Naive thymus-derived CD4-positive, alpha-beta T cell (primary cell): ENCODE measurements at regions not wholly inside any gene's neighbourhood (a gene's known extent, or its start where the extent isn't known, plus 50 kb on each side); places are given as distances from the start of the nearest gene placed in this dataset.
"Not testable (repeated sequence)": the region's sequence is repeated elsewhere in the genome, so short reads cannot be mapped to it uniquely, and the experiment has no call there.

ENCODE experiments used
- ATAC-seq: fragments of 150-1000 bp; cut with Tn5 transposase; 2 replicates; pipeline ENCODE4 v1.10.0; 2021; ENCODE audit warnings: mild to moderate bottlenecking, moderate library complexity
- CTCF ChIA-PET: fragments of 350-600 bp; sonication (Branson Sonifier 250); formaldehyde crosslinking; loops from one replicate; lab custom pipeline; 2021; ENCODE audit warnings: antibody characterized with exemption; lab: Charles Lee
- POLR2A ChIA-PET: fragments of 350-600 bp; sonication (Branson Sonifier 250); formaldehyde crosslinking; loops from one replicate; lab custom pipeline; 2021; ENCODE audit warnings: antibody characterized with exemption, inconsistent platforms; lab: Charles Lee
- DNase-seq, 9 donors: peaks; one replicate each; pipeline versions ENCODE4 v3.0.0 to v3.0.0-alpha.2; 2020 to 2022; ENCODE audit warnings: mixed read lengths in 1 of 9
- H3K27ac ChIP-seq: one replicate; pipeline ENCODE4 v1.7.0; 2013; ENCODE audit warnings: mild to moderate bottlenecking, low read depth, low read length, moderate library complexity
- H3K27me3 ChIP-seq, 2 donors: one replicate each; pipeline ENCODE4 v1.7.0; 2013; ENCODE audit warnings: low read length in 2 of 2, mild to moderate bottlenecking in 2 of 2, moderate library complexity in 2 of 2; ENCODE audit not compliant: control insufficient read depth in 2 of 2, insufficient read depth in 2 of 2
- H3K36me3 ChIP-seq, 3 experiments: 1 replicate in 2 of 3; 2 replicates in 1 of 3; pipeline ENCODE4 v1.7.0; 2013; ENCODE audit warnings: low read length in 3 of 3, mild to moderate bottlenecking in 3 of 3, moderate library complexity in 1 of 3; ENCODE audit not compliant: insufficient read depth in 3 of 3, control insufficient read depth in 2 of 3
- H3K4me1 ChIP-seq, 2 donors: one replicate each; pipeline ENCODE4 v1.7.0; 2013; ENCODE audit warnings: low read length in 2 of 2, mild to moderate bottlenecking in 2 of 2, moderate library complexity in 1 of 2; ENCODE audit not compliant: control insufficient read depth in 2 of 2, insufficient read depth in 2 of 2
- H3K4me3 ChIP-seq: 2 replicates; pipeline ENCODE4 v1.7.0; 2013; ENCODE audit warnings: mild to moderate bottlenecking, low read length
- H3K9me3 ChIP-seq, 3 experiments: 1 replicate in 2 of 3; 2 replicates in 1 of 3; pipeline ENCODE4 v1.7.0; 2013; ENCODE audit warnings: low read length in 3 of 3; ENCODE audit not compliant: control insufficient read depth in 2 of 3
- H3K27ac Mint-ChIP-seq, 9 donors: one replicate each; pipeline ENCODE4 v1.8.0; 2020 to 2022; ENCODE audit warnings: mixed read lengths in 9 of 9, mild to moderate bottlenecking in 8 of 9, moderate library complexity in 5 of 9, inconsistent platforms in 2 of 9
- H3K27me3 Mint-ChIP-seq, 5 donors: one replicate each; pipeline ENCODE4 v1.8.0; 2021 to 2022; ENCODE audit warnings: mixed read lengths in 5 of 5, mild to moderate bottlenecking in 1 of 5
- H3K36me3 Mint-ChIP-seq, 5 donors: one replicate each; pipeline ENCODE4 v1.8.0; 2020 to 2022; ENCODE audit warnings: mixed read lengths in 5 of 5, mild to moderate bottlenecking in 3 of 5, inconsistent platforms in 1 of 5
- H3K4me1 Mint-ChIP-seq, 7 donors: one replicate each; pipeline ENCODE4 v1.8.0; 2020 to 2022; ENCODE audit warnings: mixed read lengths in 7 of 7, mild to moderate bottlenecking in 3 of 7, inconsistent platforms in 1 of 7
- H3K4me3 Mint-ChIP-seq, 10 donors: one replicate each; pipeline ENCODE4 v1.8.0; 2020 to 2022; ENCODE audit warnings: mild to moderate bottlenecking in 10 of 10, mixed read lengths in 10 of 10, moderate library complexity in 6 of 10, inconsistent platforms in 2 of 10
- H3K9me3 Mint-ChIP-seq, 11 donors: one replicate each; pipeline ENCODE4 v1.8.0; 2020 to 2022; ENCODE audit warnings: mixed read lengths in 11 of 11, mild to moderate bottlenecking in 4 of 11, inconsistent platforms in 1 of 11, moderate library complexity in 1 of 11
- intact Hi-C, 2 donors: fragments of 100-400 bp; cut with micrococcal nuclease; formaldehyde crosslinking; loops; one replicate each; pipeline ENCODE4 v1.15.1; 2023

DNA sequence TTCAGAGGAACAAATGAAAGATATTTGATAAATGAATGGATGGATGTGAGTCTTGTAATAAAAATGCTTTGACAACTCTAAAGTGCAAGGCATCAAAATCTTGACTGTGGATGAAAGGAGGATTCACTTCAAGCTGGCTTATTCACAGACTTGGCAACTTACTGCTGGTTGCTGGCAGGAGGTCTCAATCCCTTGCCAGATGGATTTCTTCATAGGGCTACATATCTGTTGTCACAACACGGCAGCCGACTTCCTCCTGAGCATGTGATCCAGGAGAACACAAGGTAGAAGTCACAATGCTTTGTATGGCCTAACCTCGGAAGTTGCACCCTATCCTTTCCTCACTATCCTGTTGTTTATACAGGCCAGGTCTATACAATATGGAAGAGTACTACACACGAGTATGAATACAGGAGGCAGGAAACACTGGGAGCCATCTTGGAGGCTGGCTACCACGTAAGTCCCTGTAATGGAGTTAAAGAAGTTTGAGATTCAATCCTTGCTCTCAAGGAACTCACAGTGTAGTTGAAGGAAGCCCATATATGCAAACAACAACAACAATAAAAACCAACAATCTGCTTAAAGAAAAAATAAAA is 97.9 kb downstream of the ID4 start:
- DNase-seq: no peak
- H3K9me3 Mint-ChIP-seq: peaks cover 0 to 6% (median 1%) of the 10 kb centered on the region in 11 donors
- Histone ChIP-seq H3K27ac (no peak overlapping the region), H3K27me3 (no peaks in the 10 kb centered on the region), H3K9me3 (peaks cover 0 to 3% (median 0%) of the 10 kb centered on the region in 3 experiments), H3K36me3 (no peaks in the 10 kb centered on the region), H3K4me1 (no peaks in the 10 kb centered on the region), H3K4me3 (no peak overlapping the region)
- intact Hi-C loops: no loop called here
- H3K4me3 Mint-ChIP-seq: no peak overlapping the region
- no peak for ATAC-seq
- no peaks in the 10 kb centered on the region for H3K36me3 Mint-ChIP-seq
- H3K4me1 Mint-ChIP-seq: peaks cover 0 to 1% (median 0%) of the 10 kb centered on the region in 7 donors
- ChIA-PET POLR2A (no interaction called here), CTCF (no interaction called here)
- H3K27ac Mint-ChIP-seq: no peak overlapping the region
- peaks cover 0 to 5% (median 3%) of the 10 kb centered on the region in 5 donors for H3K27me3 Mint-ChIP-seq

DNA sequence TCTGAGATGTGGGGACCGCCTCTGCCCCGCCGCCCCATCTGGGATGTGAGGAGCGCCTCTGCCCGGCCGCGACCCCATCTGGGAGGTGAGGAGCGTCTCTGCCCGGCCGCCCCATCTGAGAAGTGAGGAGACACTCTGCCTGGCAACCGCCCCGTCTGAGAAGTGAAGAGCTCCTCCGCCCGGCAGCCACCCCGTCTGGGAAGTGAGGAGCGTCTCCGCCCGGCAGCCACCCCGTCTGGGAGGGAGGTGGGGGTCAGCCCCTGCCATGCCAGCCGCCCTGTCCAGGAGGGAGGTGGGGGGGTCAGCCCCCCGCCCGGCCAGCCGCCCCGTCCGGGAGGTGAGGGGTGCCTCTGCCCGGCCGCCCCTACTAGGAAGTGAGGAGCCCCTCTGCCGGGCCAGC is 102.2 kb downstream of the ID4 start:
- H3K27ac ChIP-seq: not testable (repeated sequence)

DNA sequence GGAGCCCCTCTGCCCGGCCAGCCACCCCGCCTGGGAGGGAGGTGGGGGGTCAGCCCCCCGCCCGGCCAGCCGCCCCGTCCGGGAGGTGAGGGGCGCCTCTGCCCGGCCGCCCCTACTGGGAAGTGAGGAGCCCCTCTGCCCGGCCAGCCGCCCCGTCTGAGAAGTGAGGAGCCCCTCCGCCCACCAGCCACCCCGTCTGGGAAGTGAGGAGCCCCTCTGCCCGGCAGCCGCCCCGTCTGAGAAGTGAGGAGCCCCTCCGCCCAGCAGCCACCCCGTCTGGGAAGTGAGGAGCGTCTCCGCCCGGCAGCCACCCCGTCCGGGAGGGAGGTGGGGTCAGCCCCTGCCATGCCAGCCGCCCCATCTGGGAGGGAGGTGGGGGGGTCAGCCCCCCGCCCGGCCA is 102.8 kb downstream of the ID4 start:
- H3K27me3 ChIP-seq, CTCF ChIA-PET, H3K36me3 Mint-ChIP-seq, H3K4me1 Mint-ChIP-seq, H3K36me3 ChIP-seq, H3K27ac ChIP-seq, ATAC-seq, H3K4me3 ChIP-seq, H3K9me3 ChIP-seq, H3K4me3 Mint-ChIP-seq, DNase-seq, H3K9me3 Mint-ChIP-seq, H3K27me3 Mint-ChIP-seq, H3K4me1 ChIP-seq, H3K27ac Mint-ChIP-seq, POLR2A ChIA-PET, intact Hi-C loops: not testable (repeated sequence)

More for the DNA sequence above, 102.2 kb downstream of the ID4 start:
- H3K27ac Mint-ChIP-seq, H3K4me1 Mint-ChIP-seq, H3K27me3 Mint-ChIP-seq, H3K4me3 ChIP-seq, CTCF ChIA-PET, H3K9me3 Mint-ChIP-seq, H3K36me3 Mint-ChIP-seq, POLR2A ChIA-PET, H3K4me1 ChIP-seq, intact Hi-C loops, H3K27me3 ChIP-seq, DNase-seq, H3K9me3 ChIP-seq, H3K36me3 ChIP-seq, ATAC-seq, H3K4me3 Mint-ChIP-seq: not testable (repeated sequence)

DNA sequence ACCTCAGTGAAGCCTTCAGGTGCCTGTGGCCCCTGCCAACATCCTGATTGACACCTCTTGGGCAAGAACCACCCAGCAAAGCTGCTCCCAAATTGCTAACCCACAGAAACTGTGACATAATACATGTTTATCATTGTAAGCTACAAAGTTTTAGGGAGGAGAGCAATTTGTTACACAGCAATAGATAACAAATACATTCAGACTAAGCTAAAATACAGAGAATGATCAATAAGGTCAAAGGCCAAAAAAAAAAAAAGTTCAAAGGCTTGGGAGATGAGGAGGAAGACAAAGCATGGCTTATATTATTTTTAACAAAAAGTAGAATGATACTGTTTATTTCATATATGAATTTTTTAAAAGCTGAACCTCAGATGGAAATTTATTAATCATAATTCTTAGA is 105.9 kb downstream of the ID4 start:
- Histone ChIP-seq H3K9me3 (no peaks in the 10 kb centered on the region), H3K27me3 (no peaks in the 10 kb centered on the region), H3K4me3 (no peak overlapping the region), H3K4me1 (no peaks in the 10 kb centered on the region), H3K27ac (no peak overlapping the region), H3K36me3 (no peaks in the 10 kb centered on the region)
- ChIA-PET CTCF (no interaction called here), POLR2A (no interaction called here)
- intact Hi-C loops: no loop called here
- peaks cover 0 to 1% (median 0%) of the 10 kb centered on the region in 7 donors for H3K4me1 Mint-ChIP-seq
- ATAC-seq: no peak
- peaks cover 0 to 9% (median 3%) of the 10 kb centered on the region in 11 donors for H3K9me3 Mint-ChIP-seq
- H3K27me3 Mint-ChIP-seq: peaks cover 0 to 14% (median 0%) of the 10 kb centered on the region in 5 donors
- DNase-seq: no peak
- no peak overlapping the region for H3K4me3 Mint-ChIP-seq
- H3K36me3 Mint-ChIP-seq: no peaks in the 10 kb centered on the region
- H3K27ac Mint-ChIP-seq: no peak overlapping the region

DNA sequence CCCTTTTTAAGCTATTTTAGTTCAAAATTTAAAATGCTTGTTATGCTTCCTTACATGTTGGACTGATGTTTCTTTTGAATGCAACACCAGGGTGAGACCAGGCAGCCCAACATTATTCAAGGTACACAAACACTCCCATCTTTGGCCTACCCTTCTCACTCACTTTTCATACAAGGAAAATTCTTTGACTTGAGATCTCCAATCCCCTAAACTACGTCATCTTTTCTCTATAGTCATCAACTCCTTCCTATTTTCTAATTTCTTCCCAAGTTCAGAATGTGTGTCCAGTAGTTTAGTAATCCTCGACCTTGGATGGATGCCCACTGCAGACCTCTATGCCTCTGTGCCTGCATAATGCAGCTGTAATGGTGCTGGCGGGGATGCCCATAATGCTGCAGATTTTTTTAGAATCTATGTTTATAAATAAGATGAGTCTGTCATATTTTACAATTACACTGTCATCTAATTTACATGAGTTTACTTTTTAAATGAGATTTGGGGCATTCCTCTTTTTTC is 108.7 kb downstream of the ID4 start:
- Mint-ChIP-seq H3K9me3 (peaks cover 0 to 29% (median 5%) of the 10 kb centered on the region in 11 donors), H3K36me3 (no peaks in the 10 kb centered on the region), H3K27me3 (peaks cover 0 to 14% (median 0%) of the 10 kb centered on the region in 5 donors), H3K27ac (no peak overlapping the region), H3K4me3 (no peak overlapping the region), H3K4me1 (no peaks in the 10 kb centered on the region)
- H3K27ac ChIP-seq: no peak overlapping the region
- no peaks in the 10 kb centered on the region for H3K27me3 ChIP-seq
- no peaks in the 10 kb centered on the region for H3K9me3 ChIP-seq
- no peak overlapping the region for H3K4me3 ChIP-seq
- ChIA-PET CTCF (no interaction called here), POLR2A (no interaction called here)
- no peaks in the 10 kb centered on the region for H3K36me3 ChIP-seq
- intact Hi-C loops: no loop called here
- H3K4me1 ChIP-seq: no peaks in the 10 kb centered on the region
- ATAC-seq (no peak), DNase-seq (no peak)

DNA sequence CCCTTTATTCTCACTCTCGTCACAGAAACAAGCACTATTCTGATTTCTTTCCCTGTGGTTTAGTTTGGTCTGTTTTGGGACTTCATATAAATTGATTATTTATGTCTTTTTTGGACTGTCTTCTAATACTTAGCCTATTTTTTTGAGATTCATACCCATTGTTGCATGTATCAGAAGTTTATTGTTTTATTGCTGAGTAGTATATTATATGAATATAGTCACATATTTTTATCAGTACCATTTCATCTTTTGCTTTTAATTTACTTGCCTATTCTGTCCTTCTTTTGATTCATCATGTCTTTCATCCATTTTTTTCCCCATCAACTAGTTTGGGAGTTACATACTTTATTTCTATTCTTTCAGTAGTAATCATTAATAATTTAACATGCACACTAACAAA is 112.0 kb downstream of the ID4 start:
- H3K4me1 ChIP-seq: no peaks in the 10 kb centered on the region
- DNase-seq: no peak
- H3K27ac Mint-ChIP-seq: no peak overlapping the region
- POLR2A ChIA-PET: no interaction called here
- no peak for ATAC-seq
- H3K9me3 ChIP-seq: no peaks in the 10 kb centered on the region
- peaks cover 0 to 36% (median 6%) of the 10 kb centered on the region in 11 donors for H3K9me3 Mint-ChIP-seq
- H3K4me3 ChIP-seq: no peak overlapping the region
- H3K36me3 ChIP-seq: no peaks in the 10 kb centered on the region
- no peak overlapping the region for H3K27ac ChIP-seq
- H3K4me3 Mint-ChIP-seq: no peak overlapping the region
- CTCF ChIA-PET: no interaction called here
- H3K27me3 ChIP-seq: no peaks in the 10 kb centered on the region
- H3K36me3 Mint-ChIP-seq: no peaks in the 10 kb centered on the region
- intact Hi-C loops: no loop called here
- H3K4me1 Mint-ChIP-seq: no peaks in the 10 kb centered on the region
- peaks cover 0 to 14% (median 0%) of the 10 kb centered on the region in 5 donors for H3K27me3 Mint-ChIP-seq

DNA sequence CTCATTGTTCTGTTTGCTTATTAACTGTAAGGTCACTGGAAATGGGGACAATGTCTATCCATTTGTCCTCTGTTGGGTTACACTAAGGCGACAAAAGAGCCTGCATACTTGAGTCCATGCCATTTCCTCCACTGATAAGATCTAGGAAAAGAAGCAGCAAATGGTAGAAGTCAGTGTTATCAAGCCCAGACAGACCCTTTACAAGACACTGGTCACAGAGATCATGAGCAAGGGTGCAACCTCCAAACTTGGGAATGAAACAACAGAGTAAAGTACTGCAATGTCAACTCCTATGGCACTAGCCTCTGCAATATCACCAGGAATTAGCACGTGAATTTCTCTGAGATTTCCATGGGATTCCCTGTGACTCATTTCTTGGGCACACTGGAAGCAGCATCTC is 126.9 kb downstream of the ID4 start:
- Mint-ChIP-seq H3K4me3 (no peak overlapping the region), H3K27me3 (peaks cover 0 to 19% (median 4%) of the 10 kb centered on the region in 5 donors), H3K36me3 (peaks cover 0 to 2% (median 0%) of the 10 kb centered on the region in 5 donors), H3K27ac (no peak overlapping the region), H3K9me3 (peaks cover 0 to 11% (median 4%) of the 10 kb centered on the region in 11 donors), H3K4me1 (no peaks in the 10 kb centered on the region)
- no peaks in the 10 kb centered on the region for H3K36me3 ChIP-seq
- H3K27me3 ChIP-seq: no peaks in the 10 kb centered on the region
- intact Hi-C loops: no loop called here
- CTCF ChIA-PET: no interaction called here
- H3K9me3 ChIP-seq: no peaks in the 10 kb centered on the region
- POLR2A ChIA-PET: no interaction called here
- H3K27ac ChIP-seq: no peak overlapping the region
- no peaks in the 10 kb centered on the region for H3K4me1 ChIP-seq
- ATAC-seq (no peak), DNase-seq (no peak)
- no peak overlapping the region for H3K4me3 ChIP-seq
